Right lobe of liver (tissue), 4 donors: ENCODE measurements at regions not wholly inside any gene's neighbourhood (a gene's known extent, or its start where the extent isn't known, plus 50 kb on each side); places are given as distances from the start of the nearest gene placed in this dataset.

ENCODE experiments used
- POLR2A ChIP-seq: fragments of 450-650 bp; IDR thresholded peaks from one replicate; pipeline ENCODE4 v1.6.1; 2017; ENCODE audit warnings: antibody characterized with exemption, mild to moderate bottlenecking
- TF ChIP-seq, protein P1 (sequence below), 4 donors: fragments of 200-600 bp in 3 of 4; fragments of 450-650 bp in 1 of 4; IDR thresholded peaks; one replicate each; pipeline versions ENCODE4 v1.5.1 to v1.8.0; 2016 to 2022; ENCODE audit warnings: antibody characterized with exemption in 4 of 4, mild to moderate bottlenecking in 2 of 4
- donor health status: DM: no; HTN: no; CAD: no.
- donor health status: DM: no; HTN: no; CAD: no.
- donor health status: DM: no; HTN: yes; CAD: no.

DNA sequence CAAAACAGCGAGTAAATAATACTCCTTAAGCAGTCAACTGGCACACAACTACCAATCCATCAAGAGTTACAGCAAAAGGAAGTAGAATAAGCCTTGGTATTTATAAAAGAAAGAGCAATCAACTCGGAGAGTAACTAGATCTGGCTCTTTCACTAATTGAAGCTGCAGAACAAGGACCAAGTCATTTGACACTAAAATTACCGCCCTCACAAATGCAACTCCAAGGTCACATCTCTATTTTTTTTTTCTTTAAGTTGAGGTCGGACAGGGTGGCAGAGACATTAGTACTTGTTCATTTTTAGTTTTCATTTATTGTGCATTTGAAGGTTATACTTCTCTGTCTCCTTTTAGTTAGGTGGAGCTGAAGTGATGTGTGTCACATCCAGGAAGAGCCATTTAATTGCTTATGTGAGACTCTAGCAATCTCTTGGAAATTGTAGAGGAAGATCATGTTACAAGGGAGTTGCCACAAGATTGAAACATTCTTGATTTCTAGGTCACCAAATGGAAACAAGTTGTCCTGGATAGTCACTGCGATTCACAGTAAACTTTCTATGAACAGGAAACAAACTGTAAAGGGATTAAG, 138.1 kb upstream of the ADAMTS5 start:
- TF ChIP-seq, protein P1, sequence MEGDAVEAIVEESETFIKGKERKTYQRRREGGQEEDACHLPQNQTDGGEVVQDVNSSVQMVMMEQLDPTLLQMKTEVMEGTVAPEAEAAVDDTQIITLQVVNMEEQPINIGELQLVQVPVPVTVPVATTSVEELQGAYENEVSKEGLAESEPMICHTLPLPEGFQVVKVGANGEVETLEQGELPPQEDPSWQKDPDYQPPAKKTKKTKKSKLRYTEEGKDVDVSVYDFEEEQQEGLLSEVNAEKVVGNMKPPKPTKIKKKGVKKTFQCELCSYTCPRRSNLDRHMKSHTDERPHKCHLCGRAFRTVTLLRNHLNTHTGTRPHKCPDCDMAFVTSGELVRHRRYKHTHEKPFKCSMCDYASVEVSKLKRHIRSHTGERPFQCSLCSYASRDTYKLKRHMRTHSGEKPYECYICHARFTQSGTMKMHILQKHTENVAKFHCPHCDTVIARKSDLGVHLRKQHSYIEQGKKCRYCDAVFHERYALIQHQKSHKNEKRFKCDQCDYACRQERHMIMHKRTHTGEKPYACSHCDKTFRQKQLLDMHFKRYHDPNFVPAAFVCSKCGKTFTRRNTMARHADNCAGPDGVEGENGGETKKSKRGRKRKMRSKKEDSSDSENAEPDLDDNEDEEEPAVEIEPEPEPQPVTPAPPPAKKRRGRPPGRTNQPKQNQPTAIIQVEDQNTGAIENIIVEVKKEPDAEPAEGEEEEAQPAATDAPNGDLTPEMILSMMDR (IDR thresholded peaks at IDR 0.05), result no peak
- TF ChIP-seq POLR2A, result no peak
